ENCODE measurements at regions not wholly inside any gene's neighbourhood (a gene's known extent, or its start where the extent isn't known, plus 50 kb on each side); places are given as distances from the start of the nearest gene placed in this dataset.

GRCh38 chr5:63049935-63050334 lies 471.3 kb downstream of the LRRC70 start:
- no peaks in the 10 kb centered on the region; the same call in 1 of the 2 replicates for H3K23me2 ChIP-seq (ENCODE audit: low read depth, low read length)
- H2BK120ac ChIP-seq (replicated peaks; ENCODE audit: low read depth, low read length) = no peak overlapping the region
- no peak overlapping the region for H2AFZ ChIP-seq (ENCODE audit: low read length)
- 90% methylated on average over 1 of the region's 1 CpG; no CpG with 5 or more reads in 1 of the 2 experiments for WGBS, 2 experiments (ENCODE audit: extremely low coverage in 1 of 2, insufficient coverage in 1 of 2, insufficient read length in 1 of 2, insufficient replicate concordance in 2 of 2, low coverage in 1 of 2, low lambda C conversion rate in 2 of 2, missing lambda C conversion rate in 1 of 2)
- no peak overlapping the region for H3K18ac ChIP-seq (ENCODE audit: extremely low read depth, low read length)
- no peak overlapping the region for H3K27ac ChIP-seq (ENCODE audit: low read depth, low read length)
- ChIA-PET POLR2A (ENCODE audit: partially characterized antibody) (no interaction called here), CTCF (ENCODE audit: partially characterized antibody) (no interaction called here)
- H2BK15ac ChIP-seq (ENCODE audit: low read length) = no peak overlapping the region
- no peaks in the 10 kb centered on the region for H3K36me3 ChIP-seq (ENCODE audit: control insufficient read depth in 2 of 4, insufficient read depth in 4 of 4, low read length in 3 of 4)
- no peak overlapping the region for H4K5ac ChIP-seq (ENCODE audit: insufficient read length, low read depth, low read length)
- no peak overlapping the region for H2BK12ac ChIP-seq (ENCODE audit: low read depth, low read length)
- no peak overlapping the region for H3K9ac ChIP-seq (replicated peaks in 1 of 4; ENCODE audit: extremely low read depth in 1 of 4, low read depth in 3 of 4, low read length in 3 of 4)
- no peaks in the 10 kb centered on the region for H3K4me1 ChIP-seq (replicated peaks in 1 of 4; ENCODE audit: control insufficient read depth in 3 of 4, insufficient read depth in 4 of 4, low read length in 3 of 4)
- H4K20me1 ChIP-seq (replicated peaks in 1 of 2; ENCODE audit: control insufficient read depth in 1 of 2, insufficient read depth in 2 of 2, low read length in 2 of 2) = no peaks in the 10 kb centered on the region
- no peak overlapping the region for H3K4me3 ChIP-seq (ENCODE audit: extremely low read depth in 1 of 4, insufficient read depth in 2 of 4, low read depth in 3 of 4, low read length in 4 of 4)
- no peak overlapping the region for H2AK5ac ChIP-seq (ENCODE audit: low read depth, low read length)
- H3K79me2 ChIP-seq (ENCODE audit: control insufficient read depth in 1 of 2, insufficient read depth in 2 of 2, low read length in 2 of 2) = no peaks in the 10 kb centered on the region
- TF ChIP-seq EGR1 (IDR thresholded peaks at IDR 0.05; ENCODE audit: borderline replicate concordance, low read depth, low read length) (no peak), BACH1 (IDR thresholded peaks at IDR 0.05; ENCODE audit: low read length) (no peak), KDM1A (IDR thresholded peaks at IDR 0.05; ENCODE audit: borderline replicate concordance, low read length) (no peak), TBP (IDR thresholded peaks at IDR 0.05; ENCODE audit: low read depth, low read length) (no peak), ASH2L (IDR thresholded peaks at IDR 0.05; ENCODE audit: low read length) (no peak), CHD2 (IDR thresholded peaks at IDR 0.05; ENCODE audit: low read length) (no peak), PHF8 (conservative IDR thresholded peaks at IDR 0.05; ENCODE audit: low read depth, low read length) (no peak), CHD1 (IDR thresholded peaks at IDR 0.05; ENCODE audit: low read depth, low read length) (no peak), SP4 (IDR thresholded peaks at IDR 0.05; ENCODE audit: low read length) (no peak), EZH2 (IDR thresholded peaks at IDR 0.05; ENCODE audit: low read depth, low read length, severe bottlenecking) (no peak), KDM4A (IDR thresholded peaks at IDR 0.05; ENCODE audit: low read depth, low read length, severe bottlenecking) (no peak), RAD21 (IDR thresholded peaks at IDR 0.05 in 1 of 2, conservative IDR thresholded peaks at IDR 0.05 in 1 of 2; ENCODE audit: low read depth in 2 of 2, low read length in 2 of 2) (no peak), RFX5 (IDR thresholded peaks at IDR 0.05; ENCODE audit: borderline replicate concordance, low read depth, low read length) (no peak), SP2 (IDR thresholded peaks at IDR 0.05; ENCODE audit: low read length) (no peak), RBBP5 (IDR thresholded peaks at IDR 0.05; ENCODE audit: borderline replicate concordance, low read depth, low read length) (no peak), CREB1 (IDR thresholded peaks at IDR 0.05) (no peak)
- H3K56ac ChIP-seq (replicated peaks; ENCODE audit: insufficient read length, low read depth, low read length) = no peak overlapping the region
- H4K91ac ChIP-seq (replicated peaks; ENCODE audit: insufficient read length, low read length) = no peak overlapping the region
- H3K14ac ChIP-seq (ENCODE audit: insufficient read length) = no peak overlapping the region
- H3K4me2 ChIP-seq (ENCODE audit: insufficient read depth in 1 of 2, low read depth in 2 of 2, low read length in 2 of 2) = no peak overlapping the region
- no peaks in the 10 kb centered on the region for H3K27me3 ChIP-seq (replicated peaks in 1 of 4; ENCODE audit: control insufficient read depth in 3 of 4, extremely low read depth in 1 of 4, insufficient read depth in 3 of 4, low read length in 3 of 4)
- no peak overlapping the region for H2BK5ac ChIP-seq (ENCODE audit: low read depth, low read length)
- FAIRE-seq (no peak), DNase-seq (ENCODE audit: low read depth in 1 of 2, low spot score in 2 of 2) (no peak)
- no peak overlapping the region for H3K23ac ChIP-seq (ENCODE audit: insufficient read length)
- H3K4ac ChIP-seq (replicated peaks; ENCODE audit: insufficient read length, low read depth, low read length) = no peak overlapping the region
- H4K8ac ChIP-seq (ENCODE audit: extremely low read depth, insufficient read depth, low read length) = no peak overlapping the region
- H3K79me1 ChIP-seq (ENCODE audit: low read depth, low read length) = no peaks in the 10 kb centered on the region
- no peak overlapping the region for H2BK20ac ChIP-seq (ENCODE audit: low read length)
- no peaks in the 10 kb centered on the region for H3K9me3 ChIP-seq (ENCODE audit: insufficient read depth in 2 of 2, low read depth in 1 of 2, low read length in 1 of 2)

Data from H1 (cell line).